H1 (cell line): ENCODE measurements at regions not wholly inside any gene's neighbourhood (a gene's known extent, or its start where the extent isn't known, plus 50 kb on each side); places are given as distances from the start of the nearest gene placed in this dataset.

Experiments used
- CREB1 ChIP-seq: IDR thresholded peaks from 2 replicates; pipeline ENCODE4 v1.6.1; 2012; ENCODE audit warnings: inconsistent platforms
- EZH2 ChIP-seq: fragments of 200-600 bp; sonication (generic); IDR thresholded peaks from 2 replicates; pipeline ENCODE4 v1.7.1; 2012; ENCODE audit warnings: low read depth, mild to moderate bottlenecking, moderate library complexity, low read length, inconsistent platforms; ENCODE audit not compliant: severe bottlenecking
- JUND ChIP-seq: IDR thresholded peaks from 2 replicates; pipeline ENCODE4 v1.6.1; 2011; ENCODE audit warnings: mild to moderate bottlenecking, improper control_type of control experiment, low read length
- POLR2A ChIP-seq, 2 experiments: IDR thresholded peaks; 1 replicate in 1 of 2; 2 replicates in 1 of 2; pipeline ENCODE4 v1.6.1; 2011; ENCODE audit warnings: low read depth in 2 of 2, low read length in 2 of 2, mild to moderate bottlenecking in 2 of 2; ENCODE audit errors: control extremely low read depth in 1 of 2
- POLR2AphosphoS5 ChIP-seq: IDR thresholded peaks from 2 replicates; pipeline ENCODE4 v1.6.1; 2011; ENCODE audit warnings: low read depth, low read length
- SP1 ChIP-seq: IDR thresholded peaks from 2 replicates; pipeline ENCODE4 v1.6.1; 2011; ENCODE audit warnings: low read depth, low read length
- TAF1 ChIP-seq: IDR thresholded peaks from 2 replicates; pipeline ENCODE4 v1.6.1; 2011; ENCODE audit warnings: mild to moderate bottlenecking, low read depth, low read length
- TF ChIP-seq, protein P1 (sequence below), 3 experiments: IDR thresholded peaks; 1 replicate in 2 of 3; 2 replicates in 1 of 3; pipeline versions ENCODE4 v1.5.1 to v1.6.1; 2011; ENCODE audit warnings: low read length in 3 of 3, mild to moderate bottlenecking in 3 of 3, inconsistent platforms in 2 of 3, low read depth in 1 of 3, moderate library complexity in 1 of 3; ENCODE audit not compliant: insufficient read depth in 1 of 3; ENCODE audit errors: control extremely low read depth in 1 of 3

DNA sequence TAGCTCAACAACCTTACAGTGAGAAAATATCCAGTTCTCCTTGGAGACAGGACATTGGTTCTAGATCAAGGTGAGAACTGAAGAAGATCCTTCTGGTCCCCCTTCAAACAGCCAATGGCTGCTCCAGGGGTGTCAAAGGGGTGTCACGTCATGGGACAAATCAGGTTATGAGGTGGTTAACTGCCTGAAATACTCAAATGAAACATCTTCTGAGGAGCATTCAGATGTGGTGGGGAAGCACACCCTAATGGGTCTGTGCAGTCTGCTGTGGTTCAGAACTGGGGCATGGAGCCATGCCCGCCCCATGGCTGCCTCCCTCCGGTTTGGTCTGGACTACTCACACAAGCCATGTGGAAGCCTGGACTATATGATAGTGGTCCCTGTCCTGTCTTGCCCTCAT lies 52.4 kb upstream of the PARP11 start:
- TF ChIP-seq CREB1 (no peak), EZH2 (no peak), SP1 (no peak), POLR2AphosphoS5 (no peak), POLR2A (IDR thresholded peaks at IDR 0.05; ENCODE audit: control extremely low read depth in 1 of 2, low read depth in 2 of 2, low read length in 2 of 2) (no peak), TAF1 (no peak), JUND (no peak)
- TF ChIP-seq, protein P1, sequence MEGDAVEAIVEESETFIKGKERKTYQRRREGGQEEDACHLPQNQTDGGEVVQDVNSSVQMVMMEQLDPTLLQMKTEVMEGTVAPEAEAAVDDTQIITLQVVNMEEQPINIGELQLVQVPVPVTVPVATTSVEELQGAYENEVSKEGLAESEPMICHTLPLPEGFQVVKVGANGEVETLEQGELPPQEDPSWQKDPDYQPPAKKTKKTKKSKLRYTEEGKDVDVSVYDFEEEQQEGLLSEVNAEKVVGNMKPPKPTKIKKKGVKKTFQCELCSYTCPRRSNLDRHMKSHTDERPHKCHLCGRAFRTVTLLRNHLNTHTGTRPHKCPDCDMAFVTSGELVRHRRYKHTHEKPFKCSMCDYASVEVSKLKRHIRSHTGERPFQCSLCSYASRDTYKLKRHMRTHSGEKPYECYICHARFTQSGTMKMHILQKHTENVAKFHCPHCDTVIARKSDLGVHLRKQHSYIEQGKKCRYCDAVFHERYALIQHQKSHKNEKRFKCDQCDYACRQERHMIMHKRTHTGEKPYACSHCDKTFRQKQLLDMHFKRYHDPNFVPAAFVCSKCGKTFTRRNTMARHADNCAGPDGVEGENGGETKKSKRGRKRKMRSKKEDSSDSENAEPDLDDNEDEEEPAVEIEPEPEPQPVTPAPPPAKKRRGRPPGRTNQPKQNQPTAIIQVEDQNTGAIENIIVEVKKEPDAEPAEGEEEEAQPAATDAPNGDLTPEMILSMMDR (IDR thresholded peaks at IDR 0.05; ENCODE audit: control extremely low read depth in 1 of 3, insufficient read depth in 1 of 3, low read depth in 1 of 3, low read length in 3 of 3): no peak
